ENCODE measurements at regions not wholly inside any gene's neighbourhood (a gene's known extent, or its start where the extent isn't known, plus 50 kb on each side); places are given as distances from the start of the nearest gene placed in this dataset.

DNA sequence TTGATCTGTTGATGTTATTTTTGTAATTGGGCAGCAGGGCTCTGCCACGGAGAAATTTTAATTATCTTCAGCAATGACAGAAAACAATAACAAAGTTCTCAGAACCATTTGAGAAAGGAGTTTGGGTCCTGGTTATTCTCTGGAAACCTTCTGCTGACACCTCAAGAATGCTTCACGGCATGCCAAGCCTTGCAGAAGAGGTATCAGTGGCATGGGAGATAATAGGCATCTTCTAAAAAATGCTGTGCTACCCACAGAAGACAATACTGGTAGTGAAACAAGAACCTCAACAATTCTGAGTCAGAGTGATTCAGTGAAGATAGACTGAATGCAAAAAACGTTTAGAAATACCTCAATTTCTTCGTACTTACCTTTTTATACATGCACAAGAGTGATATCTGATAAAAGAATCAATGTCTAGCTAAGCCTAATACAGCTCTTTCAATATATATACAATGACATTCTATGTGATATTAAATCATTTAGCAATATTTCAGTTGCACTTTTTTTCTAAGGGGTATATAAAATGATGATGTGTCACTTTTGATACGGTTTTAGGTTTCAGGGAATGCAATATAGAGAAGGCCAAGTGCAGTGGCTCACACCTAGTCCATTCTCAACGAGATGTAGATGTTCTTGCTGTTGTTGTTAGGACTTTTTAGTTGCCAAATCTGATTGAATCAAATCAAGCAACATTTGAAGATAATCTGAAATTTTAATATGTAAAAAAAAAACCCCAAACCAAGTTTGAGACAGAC is 110.4 kb upstream of the COL21A1 start (continued):
- TF ChIP-seq, protein P1, sequence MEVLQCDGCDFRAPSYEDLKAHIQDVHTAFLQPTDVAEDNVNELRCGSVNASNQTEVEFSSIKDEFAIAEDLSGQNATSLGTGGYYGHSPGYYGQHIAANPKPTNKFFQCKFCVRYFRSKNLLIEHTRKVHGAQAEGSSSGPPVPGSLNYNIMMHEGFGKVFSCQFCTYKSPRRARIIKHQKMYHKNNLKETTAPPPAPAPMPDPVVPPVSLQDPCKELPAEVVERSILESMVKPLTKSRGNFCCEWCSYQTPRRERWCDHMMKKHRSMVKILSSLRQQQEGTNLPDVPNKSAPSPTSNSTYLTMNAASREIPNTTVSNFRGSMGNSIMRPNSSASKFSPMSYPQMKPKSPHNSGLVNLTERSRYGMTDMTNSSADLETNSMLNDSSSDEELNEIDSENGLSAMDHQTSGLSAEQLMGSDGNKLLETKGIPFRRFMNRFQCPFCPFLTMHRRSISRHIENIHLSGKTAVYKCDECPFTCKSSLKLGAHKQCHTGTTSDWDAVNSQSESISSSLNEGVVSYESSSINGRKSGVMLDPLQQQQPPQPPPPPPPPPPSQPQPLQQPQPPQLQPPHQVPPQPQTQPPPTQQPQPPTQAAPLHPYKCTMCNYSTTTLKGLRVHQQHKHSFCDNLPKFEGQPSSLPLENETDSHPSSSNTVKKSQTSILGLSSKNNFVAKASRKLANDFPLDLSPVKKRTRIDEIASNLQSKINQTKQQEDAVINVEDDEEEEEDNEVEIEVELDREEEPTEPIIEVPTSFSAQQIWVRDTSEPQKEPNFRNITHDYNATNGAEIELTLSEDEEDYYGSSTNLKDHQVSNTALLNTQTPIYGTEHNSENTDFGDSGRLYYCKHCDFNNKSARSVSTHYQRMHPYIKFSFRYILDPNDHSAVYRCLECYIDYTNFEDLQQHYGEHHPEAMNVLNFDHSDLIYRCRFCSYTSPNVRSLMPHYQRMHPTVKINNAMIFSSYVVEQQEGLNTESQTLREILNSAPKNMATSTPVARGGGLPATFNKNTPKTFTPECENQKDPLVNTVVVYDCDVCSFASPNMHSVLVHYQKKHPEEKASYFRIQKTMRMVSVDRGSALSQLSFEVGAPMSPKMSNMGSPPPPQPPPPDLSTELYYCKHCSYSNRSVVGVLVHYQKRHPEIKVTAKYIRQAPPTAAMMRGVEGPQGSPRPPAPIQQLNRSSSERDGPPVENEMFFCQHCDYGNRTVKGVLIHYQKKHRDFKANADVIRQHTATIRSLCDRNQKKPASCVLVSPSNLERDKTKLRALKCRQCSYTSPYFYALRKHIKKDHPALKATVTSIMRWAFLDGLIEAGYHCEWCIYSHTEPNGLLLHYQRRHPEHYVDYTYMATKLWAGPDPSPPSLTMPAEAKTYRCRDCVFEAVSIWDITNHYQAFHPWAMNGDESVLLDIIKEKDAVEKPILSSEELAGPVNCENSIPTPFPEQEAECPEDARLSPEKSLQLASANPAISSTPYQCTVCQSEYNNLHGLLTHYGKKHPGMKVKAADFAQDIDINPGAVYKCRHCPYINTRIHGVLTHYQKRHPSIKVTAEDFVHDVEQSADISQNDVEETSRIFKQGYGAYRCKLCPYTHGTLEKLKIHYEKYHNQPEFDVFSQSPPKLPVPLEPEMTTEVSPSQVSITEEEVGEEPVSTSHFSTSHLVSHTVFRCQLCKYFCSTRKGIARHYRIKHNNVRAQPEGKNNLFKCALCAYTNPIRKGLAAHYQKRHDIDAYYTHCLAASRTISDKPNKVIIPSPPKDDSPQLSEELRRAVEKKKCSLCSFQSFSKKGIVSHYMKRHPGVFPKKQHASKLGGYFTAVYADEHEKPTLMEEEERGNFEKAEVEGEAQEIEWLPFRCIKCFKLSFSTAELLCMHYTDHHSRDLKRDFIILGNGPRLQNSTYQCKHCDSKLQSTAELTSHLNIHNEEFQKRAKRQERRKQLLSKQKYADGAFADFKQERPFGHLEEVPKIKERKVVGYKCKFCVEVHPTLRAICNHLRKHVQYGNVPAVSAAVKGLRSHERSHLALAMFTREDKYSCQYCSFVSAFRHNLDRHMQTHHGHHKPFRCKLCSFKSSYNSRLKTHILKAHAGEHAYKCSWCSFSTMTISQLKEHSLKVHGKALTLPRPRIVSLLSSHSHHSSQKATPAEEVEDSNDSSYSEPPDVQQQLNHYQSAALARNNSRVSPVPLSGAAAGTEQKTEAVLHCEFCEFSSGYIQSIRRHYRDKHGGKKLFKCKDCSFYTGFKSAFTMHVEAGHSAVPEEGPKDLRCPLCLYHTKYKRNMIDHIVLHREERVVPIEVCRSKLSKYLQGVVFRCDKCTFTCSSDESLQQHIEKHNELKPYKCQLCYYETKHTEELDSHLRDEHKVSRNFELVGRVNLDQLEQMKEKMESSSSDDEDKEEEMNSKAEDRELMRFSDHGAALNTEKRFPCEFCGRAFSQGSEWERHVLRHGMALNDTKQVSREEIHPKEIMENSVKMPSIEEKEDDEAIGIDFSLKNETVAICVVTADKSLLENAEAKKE (CRISPR knock-in tag; IDR thresholded peaks at IDR 0.05), result no peak
- TF ChIP-seq EZH2 (IDR thresholded peaks at IDR 0.05; ENCODE audit: low read depth, unreplicated experiment) (no peak), CREB1 (CRISPR knock-in tag; IDR thresholded peaks at IDR 0.05; ENCODE audit: low read depth) (no peak), NANOG (IDR thresholded peaks at IDR 0.05; ENCODE audit: borderline replicate concordance) (no peak), ZNF114 (CRISPR knock-in tag; IDR thresholded peaks at IDR 0.05) (no peak), EZH2phosphoT487 (IDR thresholded peaks at IDR 0.05; ENCODE audit: unreplicated experiment) (no peak), CTCF (conservative IDR thresholded peaks at IDR 0.05; ENCODE audit: low read depth in 2 of 2) (no peak), POLR2AphosphoS5 (IDR thresholded peaks at IDR 0.05; ENCODE audit: low read depth) (no peak), STAT1 (IDR thresholded peaks at IDR 0.05; ENCODE audit: unreplicated experiment) (no peak), JUNB (IDR thresholded peaks at IDR 0.05; ENCODE audit: unreplicated experiment) (no peak)
